ENCODE measurements at regions not wholly inside any gene's neighbourhood (a gene's known extent, or its start where the extent isn't known, plus 50 kb on each side); places are given as distances from the start of the nearest gene placed in this dataset.

- H3K9ac ChIP-seq (replicated peaks; ENCODE audit: extremely low read depth, insufficient read depth, low read length): no peak overlapping the region
- DNase-seq (ENCODE audit: low read depth, low spot score): peak; percentile 51
- no peaks in the 10 kb centered on the region for H3K27me3 ChIP-seq (ENCODE audit: control insufficient read depth in 2 of 2, insufficient read depth in 2 of 2, low read length in 2 of 2)
- H3K4me3 ChIP-seq (replicated peaks in 1 of 3; ENCODE audit: insufficient read depth in 1 of 3, low read depth in 1 of 3, low read length in 3 of 3): no peak overlapping the region
- no peak overlapping the region for H3K27ac ChIP-seq (ENCODE audit: insufficient read depth, low read depth, low read length)
- BruUV-seq (replicated peaks): no TSS peak
- H3K4me2 ChIP-seq (ENCODE audit: insufficient read depth, low read length): no peak overlapping the region
- no peaks in the 10 kb centered on the region for H3K36me3 ChIP-seq (ENCODE audit: control insufficient read depth in 2 of 2, extremely low read depth in 1 of 2, insufficient read depth in 2 of 2, low read length in 2 of 2)
- dilution Hi-C loops (cut with MboI; ENCODE audit: extremely low pct_ligation_motif_present, low sequenced_read_pairs) (no loop called here), intact Hi-C loops (cut with micrococcal nuclease) (no loop called here)
- no peaks in the 10 kb centered on the region for H3K4me1 ChIP-seq (ENCODE audit: control insufficient read depth, extremely low read depth, insufficient read depth, low read length)
- TF ChIP-seq EZH2 (IDR thresholded peaks at IDR 0.05; ENCODE audit: borderline replicate concordance, low read depth, low read length, severe bottlenecking) (no peak), GATA2 (IDR thresholded peaks at IDR 0.05; ENCODE audit: insufficient read depth, insufficient read length, low read depth, low read length) (no peak), FOS (IDR thresholded peaks at IDR 0.05; ENCODE audit: borderline replicate concordance, insufficient read depth, low read length) (peak; percentile 33), MYC (IDR thresholded peaks at IDR 0.05; ENCODE audit: low read depth, low read length) (no peak)
- H2AFZ ChIP-seq (ENCODE audit: low read depth, low read length): no peak overlapping the region
- no peaks in the 10 kb centered on the region for H4K20me1 ChIP-seq (replicated peaks; ENCODE audit: control insufficient read depth, extremely low read depth, insufficient read depth, low read length)
- FAIRE-seq: no peak
- ChIA-PET CTCF (no interaction called here), POLR2A (no interaction called here)
- H3K9me1 ChIP-seq (replicated peaks; ENCODE audit: control insufficient read depth, extremely low read depth, insufficient read depth, low read length): no peaks in the 10 kb centered on the region
- H3K9me3 ChIP-seq (replicated peaks; ENCODE audit: control insufficient read depth, insufficient read depth, low read length): no peaks in the 10 kb centered on the region
- H3K79me2 ChIP-seq (ENCODE audit: control insufficient read depth, insufficient read depth, low read length): no peaks in the 10 kb centered on the region
Measured at GRCh38 chr2:18987592-18988073, 370.8 kb downstream of the OSR1 start.

GRCh38 chr2:18987016-18987415 lies 371.4 kb downstream of the OSR1 start:
- BruUV-seq (replicated peaks): no TSS peak
- H2AFZ ChIP-seq (ENCODE audit: low read depth, low read length): no peak overlapping the region
- H3K4me3 ChIP-seq (replicated peaks in 1 of 3; ENCODE audit: insufficient read depth in 1 of 3, low read depth in 1 of 3, low read length in 3 of 3): no peak overlapping the region
- FAIRE-seq (no peak), DNase-seq (ENCODE audit: low read depth, low spot score) (no peak)
- CTCF ChIA-PET: no interaction called here
- H3K79me2 ChIP-seq (ENCODE audit: control insufficient read depth, insufficient read depth, low read length): no peaks in the 10 kb centered on the region
- TF ChIP-seq FOS (IDR thresholded peaks at IDR 0.05; ENCODE audit: borderline replicate concordance, insufficient read depth, low read length) (no peak), JUN (IDR thresholded peaks at IDR 0.05; ENCODE audit: borderline replicate concordance, insufficient read depth, insufficient read length, low read depth) (no peak), GATA2 (IDR thresholded peaks at IDR 0.05; ENCODE audit: insufficient read depth, insufficient read length, low read depth, low read length) (no peak), MYC (IDR thresholded peaks at IDR 0.05; ENCODE audit: low read depth, low read length) (no peak), EZH2 (IDR thresholded peaks at IDR 0.05; ENCODE audit: borderline replicate concordance, low read depth, low read length, severe bottlenecking) (no peak), MAX (IDR thresholded peaks at IDR 0.05; ENCODE audit: insufficient read depth, insufficient read length) (no peak), POLR2AphosphoS5 (IDR thresholded peaks at IDR 0.05; ENCODE audit: insufficient read depth, low read depth, low read length) (no peak), POLR2A (IDR thresholded peaks at IDR 0.05; ENCODE audit: low read depth, low read length) (no peak), CTCF (IDR thresholded peaks at IDR 0.05; ENCODE audit: extremely low read depth in 1 of 2, insufficient read depth in 1 of 2, low read depth in 1 of 2, low read length in 2 of 2) (no peak)
- H3K9me1 ChIP-seq (replicated peaks; ENCODE audit: control insufficient read depth, extremely low read depth, insufficient read depth, low read length): no peaks in the 10 kb centered on the region
- H4K20me1 ChIP-seq (replicated peaks; ENCODE audit: control insufficient read depth, extremely low read depth, insufficient read depth, low read length): no peaks in the 10 kb centered on the region
- intact Hi-C loops (cut with micrococcal nuclease): no loop called here
- H3K36me3 ChIP-seq (ENCODE audit: control insufficient read depth in 2 of 2, extremely low read depth in 1 of 2, insufficient read depth in 2 of 2, low read length in 2 of 2): no peaks in the 10 kb centered on the region
- H3K4me2 ChIP-seq (ENCODE audit: insufficient read depth, low read length): no peak overlapping the region
- H3K9ac ChIP-seq (replicated peaks; ENCODE audit: extremely low read depth, insufficient read depth, low read length): no peak overlapping the region
- H3K27ac ChIP-seq (ENCODE audit: insufficient read depth, low read depth, low read length): no peak overlapping the region
- POLR2A ChIA-PET: no interaction called here
- no peaks in the 10 kb centered on the region for H3K9me3 ChIP-seq (replicated peaks; ENCODE audit: control insufficient read depth, insufficient read depth, low read length)
- no peaks in the 10 kb centered on the region for H3K4me1 ChIP-seq (ENCODE audit: control insufficient read depth, extremely low read depth, insufficient read depth, low read length)
- dilution Hi-C loops (cut with MboI; ENCODE audit: extremely low pct_ligation_motif_present, low sequenced_read_pairs): no loop called here
- H3K27me3 ChIP-seq (ENCODE audit: control insufficient read depth in 2 of 2, insufficient read depth in 2 of 2, low read length in 2 of 2): no peaks in the 10 kb centered on the region

All from endothelial cell of umbilical vein (primary cell).